ENCODE measurements at regions not wholly inside any gene's neighbourhood (a gene's known extent, or its start where the extent isn't known, plus 50 kb on each side); places are given as distances from the start of the nearest gene placed in this dataset.

DNA sequence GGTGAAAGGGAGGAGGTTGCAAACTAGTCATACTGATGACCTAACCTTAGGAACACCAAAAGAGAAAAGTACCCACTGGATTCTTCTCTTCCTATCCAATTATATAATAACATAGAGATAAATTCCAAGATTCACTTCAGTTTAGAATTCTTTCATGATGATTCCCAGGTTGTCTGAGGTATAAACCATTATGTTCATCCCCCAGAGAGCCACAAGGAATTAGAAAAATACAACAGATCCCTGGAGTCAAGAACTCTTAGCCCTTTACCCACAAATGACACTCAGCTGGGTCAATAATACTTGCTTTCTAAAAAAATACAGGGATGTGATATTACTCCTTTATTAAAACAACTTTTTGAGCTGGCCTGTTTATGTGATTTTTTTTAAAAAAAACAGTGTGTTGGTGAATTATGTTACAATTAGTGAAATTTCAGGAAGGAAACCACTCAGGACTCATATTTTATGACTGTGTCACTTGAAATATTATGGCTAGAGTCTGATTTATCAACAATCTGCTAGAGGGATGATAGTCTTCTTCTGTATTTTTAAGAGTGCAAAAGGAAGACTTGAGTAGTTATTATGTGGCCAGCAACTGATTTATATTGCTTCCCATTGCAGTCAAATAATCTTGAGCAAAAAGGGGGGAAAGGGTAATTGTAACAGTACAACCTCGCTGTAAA lies 338.2 kb downstream of the NFIB start:
- DNase-seq, result no peak
- no peaks in the 10 kb centered on the region for H3K4me1 Mint-ChIP-seq
- ChIA-PET POLR2A (interaction anchor here (0.6 kb wide), 1 partner anchor 624 kb away, joined by 3 read pairs; no protein-coding TSS in a partner anchor), CTCF (no interaction called here)
- no peak overlapping the region for H3K4me3 Mint-ChIP-seq
- no peaks in the 10 kb centered on the region for H3K27me3 Mint-ChIP-seq
- no peaks in the 10 kb centered on the region for H3K36me3 ChIP-seq (ENCODE audit: insufficient read depth, low read length)
- H3K4me1 ChIP-seq (ENCODE audit: insufficient read depth, low read length), result no peaks in the 10 kb centered on the region
- H3K9me3 ChIP-seq (ENCODE audit: low read length), result no peaks in the 10 kb centered on the region
- H3K27me3 ChIP-seq (ENCODE audit: insufficient read depth, low read length, poor library complexity, severe bottlenecking), result no peaks in the 10 kb centered on the region
- H3K36me3 Mint-ChIP-seq, result no peaks in the 10 kb centered on the region
- H3K9me3 Mint-ChIP-seq, result peaks cover 0 to 14% (median 2%) of the 10 kb centered on the region in 5 donors
- H3K27ac Mint-ChIP-seq, result no peak overlapping the region
- H3K27ac ChIP-seq (ENCODE audit: low read depth, low read length), result no peak overlapping the region
- no peak overlapping the region for H3K4me3 ChIP-seq (ENCODE audit: low read length)

DNA sequence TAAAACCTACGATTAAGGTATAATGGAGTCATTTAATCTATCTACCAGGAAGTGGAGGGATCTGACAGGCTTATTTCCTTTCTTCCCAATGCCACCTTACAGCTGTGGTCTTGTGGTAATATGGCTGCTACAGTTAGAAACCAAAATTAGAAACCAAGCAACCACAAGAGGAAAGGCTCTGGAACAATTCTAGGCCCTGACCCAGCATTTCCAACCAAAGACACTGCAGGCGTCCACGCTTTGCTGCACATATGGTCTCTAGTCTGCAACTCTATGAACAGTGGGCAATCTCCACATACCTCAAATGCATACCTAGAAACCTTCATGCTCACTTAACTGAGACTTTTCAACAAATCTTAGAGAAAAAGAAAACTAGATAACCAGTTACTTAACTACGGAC lies 339.1 kb downstream of the NFIB start:
- no peak for DNase-seq
- no peaks in the 10 kb centered on the region for H3K27me3 ChIP-seq (ENCODE audit: insufficient read depth, low read length, poor library complexity, severe bottlenecking)
- no peak overlapping the region for H3K27ac ChIP-seq (ENCODE audit: low read depth, low read length)
- no peaks in the 10 kb centered on the region for H3K4me1 ChIP-seq (ENCODE audit: insufficient read depth, low read length)
- Mint-ChIP-seq H3K27me3 (no peaks in the 10 kb centered on the region), H3K36me3 (no peaks in the 10 kb centered on the region), H3K4me3 (no peak overlapping the region), H3K4me1 (no peaks in the 10 kb centered on the region), H3K27ac (no peak overlapping the region), H3K9me3 (peaks cover 0 to 14% (median 2%) of the 10 kb centered on the region in 5 donors)
- ChIA-PET POLR2A (no interaction called here), CTCF (no interaction called here)
- H3K9me3 ChIP-seq (ENCODE audit: low read length), result no peaks in the 10 kb centered on the region
- no peak overlapping the region for H3K4me3 ChIP-seq (ENCODE audit: low read length)
- H3K36me3 ChIP-seq (ENCODE audit: insufficient read depth, low read length), result no peaks in the 10 kb centered on the region

DNA sequence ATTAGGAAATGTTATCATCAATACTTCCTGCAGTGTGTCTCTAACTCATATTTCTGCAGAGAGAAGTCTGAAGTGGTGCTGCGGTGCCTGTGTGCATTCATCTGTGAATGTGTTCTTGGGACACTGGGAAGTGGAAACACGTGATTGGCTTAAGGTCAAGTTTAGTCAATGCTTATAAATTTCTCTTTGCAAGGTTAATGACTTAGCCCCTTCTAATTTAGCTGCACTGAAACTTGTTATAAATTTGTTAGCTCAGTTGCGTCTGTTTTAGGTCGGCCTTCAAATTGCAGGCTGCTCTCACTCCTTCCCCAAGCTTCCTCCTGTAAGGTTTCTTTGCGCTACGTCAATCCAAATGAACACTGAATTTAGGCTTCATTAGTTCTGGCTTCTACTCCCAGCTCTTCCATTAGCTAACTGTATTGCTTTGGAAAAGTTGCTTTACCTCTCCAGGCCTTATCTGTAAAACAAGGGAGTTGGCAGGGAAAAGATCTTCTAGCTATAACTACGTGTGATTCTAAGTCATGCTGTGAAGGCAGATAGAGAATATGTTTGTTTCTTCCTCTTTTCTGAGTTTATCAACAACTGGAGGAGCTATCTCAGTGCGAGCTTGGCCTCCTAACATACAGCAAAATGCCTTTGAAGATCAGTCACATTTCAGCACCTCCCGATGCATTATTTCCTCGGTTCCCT lies 341.8 kb downstream of the NFIB start:
- Mint-ChIP-seq H3K27ac (no peak overlapping the region), H3K4me3 (no peak overlapping the region), H3K27me3 (no peaks in the 10 kb centered on the region), H3K9me3 (peaks cover 0 to 14% (median 2%) of the 10 kb centered on the region in 5 donors), H3K36me3 (no peaks in the 10 kb centered on the region), H3K4me1 (no peaks in the 10 kb centered on the region)
- no peaks in the 10 kb centered on the region for H3K36me3 ChIP-seq (ENCODE audit: insufficient read depth, low read length)
- H3K27me3 ChIP-seq (ENCODE audit: insufficient read depth, low read length, poor library complexity, severe bottlenecking), result no peaks in the 10 kb centered on the region
- no peak overlapping the region for H3K27ac ChIP-seq (ENCODE audit: low read depth, low read length)
- H3K4me1 ChIP-seq (ENCODE audit: insufficient read depth, low read length), result no peaks in the 10 kb centered on the region
- no peak overlapping the region for H3K4me3 ChIP-seq (ENCODE audit: low read length)
- no peaks in the 10 kb centered on the region for H3K9me3 ChIP-seq (ENCODE audit: low read length)
- DNase-seq, result no peak
- POLR2A ChIA-PET, result no interaction called here
- CTCF ChIA-PET, result no interaction called here

DNA sequence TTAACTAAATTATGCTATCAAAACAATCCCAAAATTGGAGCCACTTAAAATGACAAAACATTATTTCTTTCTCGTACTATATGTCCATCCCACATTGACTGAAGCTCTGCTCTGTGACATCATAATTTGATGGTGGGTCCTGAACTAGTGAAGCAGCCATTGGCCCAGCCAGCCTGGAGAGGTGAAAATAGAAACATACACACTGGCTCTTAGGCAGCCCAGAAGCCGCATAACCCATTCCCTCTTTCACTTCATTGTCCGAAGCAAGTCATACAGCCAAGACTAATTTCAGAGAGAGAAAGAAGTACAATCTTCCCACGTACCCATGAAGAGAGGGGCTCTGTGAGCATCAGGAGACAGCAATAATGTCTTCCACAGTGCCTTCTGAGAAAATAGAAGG lies 342.5 kb downstream of the NFIB start:
- H3K4me1 ChIP-seq (ENCODE audit: insufficient read depth, low read length), result no peaks in the 10 kb centered on the region
- peaks cover 0 to 11% (median 2%) of the 10 kb centered on the region in 5 donors for H3K9me3 Mint-ChIP-seq
- no peaks in the 10 kb centered on the region for H3K36me3 Mint-ChIP-seq
- no peaks in the 10 kb centered on the region for H3K4me1 Mint-ChIP-seq
- no peaks in the 10 kb centered on the region for H3K27me3 Mint-ChIP-seq
- no peak overlapping the region for H3K27ac ChIP-seq (ENCODE audit: low read depth, low read length)
- H3K27me3 ChIP-seq (ENCODE audit: insufficient read depth, low read length, poor library complexity, severe bottlenecking), result no peaks in the 10 kb centered on the region
- no peak overlapping the region for H3K4me3 Mint-ChIP-seq
- no peak overlapping the region for H3K27ac Mint-ChIP-seq
- CTCF ChIA-PET, result no interaction called here
- no peak for DNase-seq
- no peaks in the 10 kb centered on the region for H3K36me3 ChIP-seq (ENCODE audit: insufficient read depth, low read length)
- POLR2A ChIA-PET, result no interaction called here
- no peaks in the 10 kb centered on the region for H3K9me3 ChIP-seq (ENCODE audit: low read length)
- H3K4me3 ChIP-seq (ENCODE audit: low read length), result no peak overlapping the region

DNA sequence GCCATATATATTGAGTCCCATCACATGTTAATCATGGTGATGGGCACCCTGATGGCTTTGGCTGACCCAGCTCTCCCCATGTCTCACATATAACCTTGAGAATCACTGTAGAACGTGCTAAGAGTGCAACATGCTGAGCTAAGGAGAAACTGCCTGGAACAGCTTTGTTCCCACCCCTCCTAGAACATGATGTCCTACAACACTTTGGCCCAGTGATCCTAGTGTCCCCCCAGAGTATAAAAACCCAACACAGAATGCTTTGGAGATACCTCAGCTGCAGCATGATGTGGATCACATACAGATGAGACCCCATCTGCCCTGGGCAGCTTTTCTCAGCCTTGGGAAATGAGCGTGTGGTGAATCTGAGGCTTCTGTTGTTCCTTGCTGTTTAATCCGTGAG lies 343.5 kb downstream of the NFIB start:
- H3K4me3 Mint-ChIP-seq, result no peak overlapping the region
- no peak for DNase-seq
- no peak overlapping the region for H3K27ac Mint-ChIP-seq
- Histone ChIP-seq H3K27ac (ENCODE audit: low read depth, low read length) (no peak overlapping the region), H3K4me3 (ENCODE audit: low read length) (no peak overlapping the region), H3K4me1 (ENCODE audit: insufficient read depth, low read length) (no peaks in the 10 kb centered on the region), H3K36me3 (ENCODE audit: insufficient read depth, low read length) (no peaks in the 10 kb centered on the region), H3K9me3 (ENCODE audit: low read length) (no peaks in the 10 kb centered on the region), H3K27me3 (ENCODE audit: insufficient read depth, low read length, poor library complexity, severe bottlenecking) (no peaks in the 10 kb centered on the region)
- peaks cover 0 to 12% (median 2%) of the 10 kb centered on the region in 5 donors for H3K9me3 Mint-ChIP-seq
- H3K4me1 Mint-ChIP-seq, result no peaks in the 10 kb centered on the region
- H3K27me3 Mint-ChIP-seq, result no peaks in the 10 kb centered on the region
- H3K36me3 Mint-ChIP-seq, result no peaks in the 10 kb centered on the region
- CTCF ChIA-PET, result no interaction called here
- POLR2A ChIA-PET, result no interaction called here

DNA sequence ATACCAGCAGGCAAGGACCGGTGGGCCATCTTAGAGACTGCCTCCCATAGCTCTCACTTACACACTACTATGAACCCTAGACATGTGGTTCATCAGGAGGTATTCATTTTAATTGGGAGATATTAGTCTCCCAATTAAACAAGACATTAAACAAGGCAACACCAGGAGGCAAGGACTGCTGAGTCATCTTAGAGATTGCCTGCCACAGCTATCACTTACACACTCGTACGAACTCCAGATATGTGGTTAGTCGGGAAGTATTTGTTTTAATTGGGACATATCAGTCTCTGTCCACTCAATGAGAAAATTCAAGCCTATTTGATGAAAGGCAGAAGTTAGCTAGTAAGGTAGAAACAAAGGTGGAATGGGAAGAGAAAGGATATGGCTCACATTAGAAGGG lies 343.9 kb downstream of the NFIB start:
- H3K4me1 Mint-ChIP-seq, result no peaks in the 10 kb centered on the region
- no peaks in the 10 kb centered on the region for H3K4me1 ChIP-seq (ENCODE audit: insufficient read depth, low read length)
- no peak overlapping the region for H3K4me3 Mint-ChIP-seq
- H3K27ac Mint-ChIP-seq, result no peak overlapping the region
- no peak for DNase-seq
- no peaks in the 10 kb centered on the region for H3K9me3 ChIP-seq (ENCODE audit: low read length)
- H3K27me3 ChIP-seq (ENCODE audit: insufficient read depth, low read length, poor library complexity, severe bottlenecking), result no peaks in the 10 kb centered on the region
- CTCF ChIA-PET, result no interaction called here
- POLR2A ChIA-PET, result no interaction called here
- no peak overlapping the region for H3K27ac ChIP-seq (ENCODE audit: low read depth, low read length)
- H3K4me3 ChIP-seq (ENCODE audit: low read length), result no peak overlapping the region
- H3K36me3 Mint-ChIP-seq, result no peaks in the 10 kb centered on the region
- no peaks in the 10 kb centered on the region for H3K27me3 Mint-ChIP-seq
- peaks cover 0 to 12% (median 2%) of the 10 kb centered on the region in 5 donors for H3K9me3 Mint-ChIP-seq
- no peaks in the 10 kb centered on the region for H3K36me3 ChIP-seq (ENCODE audit: insufficient read depth, low read length)

DNA sequence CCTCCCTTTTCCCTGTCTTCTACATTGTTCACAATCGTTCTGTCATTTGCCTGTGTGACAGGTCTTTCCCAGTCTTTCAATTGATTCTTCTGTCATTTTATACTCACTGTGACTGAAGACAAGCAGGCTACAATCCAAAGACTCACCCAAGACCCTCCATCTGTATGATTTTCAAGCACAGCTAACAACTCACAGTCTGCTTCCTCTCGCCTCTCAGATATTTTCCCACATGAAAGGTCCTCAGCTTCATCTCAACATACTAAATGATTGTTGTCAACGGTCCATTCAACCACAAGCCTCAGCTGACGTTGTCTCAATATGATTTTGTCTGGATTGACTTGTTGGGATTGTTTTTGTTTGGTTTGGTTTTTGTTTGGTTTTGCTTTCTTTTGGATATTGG lies 346.5 kb downstream of the NFIB start:
- no peak for DNase-seq
- Histone ChIP-seq H3K4me1 (ENCODE audit: insufficient read depth, low read length) (no peaks in the 10 kb centered on the region), H3K27me3 (ENCODE audit: insufficient read depth, low read length, poor library complexity, severe bottlenecking) (no peaks in the 10 kb centered on the region), H3K9me3 (ENCODE audit: low read length) (no peaks in the 10 kb centered on the region), H3K36me3 (ENCODE audit: insufficient read depth, low read length) (no peaks in the 10 kb centered on the region), H3K4me3 (ENCODE audit: low read length) (no peak overlapping the region), H3K27ac (ENCODE audit: low read depth, low read length) (no peak overlapping the region)
- Mint-ChIP-seq H3K4me1 (no peaks in the 10 kb centered on the region), H3K27me3 (no peaks in the 10 kb centered on the region), H3K36me3 (no peaks in the 10 kb centered on the region), H3K27ac (no peak overlapping the region), H3K9me3 (peaks cover 2 to 11% (median 5%) of the 10 kb centered on the region in 5 donors), H3K4me3 (no peak overlapping the region)
- ChIA-PET POLR2A (no interaction called here), CTCF (no interaction called here)

DNA sequence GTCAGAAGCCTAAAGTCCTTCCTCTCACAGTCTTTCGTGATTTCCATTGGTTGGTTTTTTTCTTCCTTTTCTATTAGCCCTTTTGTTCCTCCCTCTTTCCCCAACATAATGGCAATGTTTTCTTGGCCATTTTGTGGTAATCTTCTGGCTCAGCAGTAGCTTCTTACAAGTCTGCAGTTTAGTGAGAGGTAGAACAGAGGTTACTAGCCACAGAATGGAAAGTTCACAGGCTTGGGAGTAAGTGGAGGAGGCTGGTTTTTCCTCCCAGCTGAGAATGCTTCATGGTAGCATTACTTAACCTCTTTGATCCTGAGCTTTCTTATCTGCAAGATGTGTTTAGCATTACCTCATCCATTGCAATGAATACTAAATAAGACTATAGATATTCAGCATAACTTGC lies 346.9 kb downstream of the NFIB start:
- Histone ChIP-seq H3K36me3 (ENCODE audit: insufficient read depth, low read length) (no peaks in the 10 kb centered on the region), H3K4me1 (ENCODE audit: insufficient read depth, low read length) (no peaks in the 10 kb centered on the region), H3K27me3 (ENCODE audit: insufficient read depth, low read length, poor library complexity, severe bottlenecking) (no peaks in the 10 kb centered on the region), H3K9me3 (ENCODE audit: low read length) (no peaks in the 10 kb centered on the region), H3K27ac (ENCODE audit: low read depth, low read length) (no peak overlapping the region), H3K4me3 (ENCODE audit: low read length) (no peak overlapping the region)
- no peaks in the 10 kb centered on the region for H3K4me1 Mint-ChIP-seq
- no peak overlapping the region for H3K4me3 Mint-ChIP-seq
- no peak overlapping the region for H3K27ac Mint-ChIP-seq
- DNase-seq, result no peak
- POLR2A ChIA-PET, result no interaction called here
- no peaks in the 10 kb centered on the region for H3K36me3 Mint-ChIP-seq
- CTCF ChIA-PET, result no interaction called here
- peaks cover 2 to 11% (median 5%) of the 10 kb centered on the region in 5 donors for H3K9me3 Mint-ChIP-seq
- H3K27me3 Mint-ChIP-seq, result no peaks in the 10 kb centered on the region

All from CD8-positive, alpha-beta memory T cell (primary cell).